Vagina (tissue), 2 donors: ENCODE measurements at regions not wholly inside any gene's neighbourhood (a gene's known extent, or its start where the extent isn't known, plus 50 kb on each side); places are given as distances from the start of the nearest gene placed in this dataset.
"Not testable (repeated sequence)": the region's sequence is repeated elsewhere in the genome, so short reads cannot be mapped to it uniquely, and the experiment has no call there.

ENCODE experiments used
- CTCF ChIP-seq, 3 experiments: fragments of 450-650 bp in 2 of 3; fragments of 200-600 bp in 1 of 3; sonication (generic) in 1 of 3; IDR thresholded peaks; one replicate each; pipeline ENCODE4 v1.5.1; 2017 to 2019; ENCODE audit warnings: antibody characterized with exemption in 3 of 3, mild to moderate bottlenecking in 2 of 3, moderate library complexity in 2 of 3
- POLR2A ChIP-seq, 2 donors: fragments of 450-650 bp; IDR thresholded peaks; one replicate each; pipeline ENCODE4 v1.6.1; 2017; ENCODE audit warnings: antibody characterized with exemption in 2 of 2, mild to moderate bottlenecking in 2 of 2, moderate library complexity in 2 of 2

- not testable (repeated sequence) for TF ChIP-seq CTCF, POLR2A (IDR thresholded peaks at IDR 0.05)
These were observed 116.3 kb upstream of the MTLN start for GRCh38 chr2:110328677-110329076.
